Stimulated activated CD4-positive, alpha-beta T cell treated with anti-CD3 and anti-CD28 coated beads, TNF-alpha, amount 100 ng/mL, for 24 hours (primary cell): ENCODE measurements at regions not wholly inside any gene's neighbourhood (a gene's known extent, or its start where the extent isn't known, plus 50 kb on each side); places are given as distances from the start of the nearest gene placed in this dataset.

Experiments used
- DNase-seq, 3 experiments: peaks; one replicate each; pipeline ENCODE4 v3.0.0-alpha.2; 2020; ENCODE audit warnings: low read depth in 3 of 3

DNA sequence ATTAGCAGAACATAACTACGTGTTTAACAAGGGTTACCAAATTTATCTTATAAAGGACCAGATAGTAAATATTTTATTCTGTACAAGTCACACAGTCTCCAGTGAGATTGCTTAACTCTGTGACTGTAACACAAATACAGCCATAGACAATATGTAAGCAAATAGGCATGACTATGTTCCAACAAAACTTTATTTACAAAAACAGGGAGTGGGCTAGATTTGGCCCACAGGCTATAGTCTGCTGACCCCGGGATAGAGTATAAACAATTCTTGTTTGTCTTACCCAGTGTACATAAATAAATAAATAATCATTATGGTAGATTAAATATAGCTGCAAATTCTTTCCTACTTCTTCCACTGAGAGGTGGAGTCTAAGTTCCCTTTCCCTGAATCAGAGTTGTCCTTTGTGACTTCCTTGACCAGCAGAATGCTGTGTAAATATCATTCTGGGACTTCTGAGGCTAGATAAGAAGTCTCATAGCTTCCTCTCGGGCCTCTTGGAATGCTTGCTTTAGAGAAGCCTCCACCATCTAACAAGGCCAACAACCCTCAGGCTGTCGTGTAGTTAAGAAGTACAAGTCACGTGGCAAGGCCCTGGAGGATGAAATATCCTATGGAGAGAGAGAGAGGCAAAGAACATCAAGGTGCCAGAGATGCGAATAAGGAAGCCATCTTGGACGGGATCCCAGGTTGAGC is 59.1 kb upstream of the TMEM244 start:
- no peak for DNase-seq

DNA sequence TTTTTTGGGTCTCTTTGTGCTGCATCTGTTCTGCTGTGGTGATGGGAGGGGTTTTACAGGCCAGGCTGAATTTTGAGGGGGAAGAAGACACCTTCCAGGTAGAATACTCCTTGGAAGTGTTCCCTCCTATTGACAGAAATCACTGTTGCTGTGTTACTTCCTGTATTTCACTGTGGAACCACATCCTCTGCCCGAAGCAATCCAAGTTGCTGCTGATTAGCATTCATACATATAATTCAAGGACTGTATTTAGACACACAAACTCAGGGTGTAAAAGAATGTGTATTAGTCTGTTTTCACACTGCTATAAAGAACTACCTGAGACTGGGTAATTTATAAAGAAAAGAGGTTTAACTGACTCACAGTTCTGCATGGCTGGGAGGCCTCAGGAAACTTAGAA is 50.6 kb upstream of the TMEM244 start:
- no peak for DNase-seq
